Activated CD4-positive, alpha-beta T cell treated with anti-CD3 and anti-CD28 coated beads for 36 hours (primary cell): ENCODE measurements at regions not wholly inside any gene's neighbourhood (a gene's known extent, or its start where the extent isn't known, plus 50 kb on each side); places are given as distances from the start of the nearest gene placed in this dataset.
A peak's percentile ranks its signal among the peaks of the same experiment; 100 is the strongest.
"Not testable (repeated sequence)": the region's sequence is repeated elsewhere in the genome, so short reads cannot be mapped to it uniquely, and the experiment has no call there.

Experiments used
- ATAC-seq: fragments of 200-7000 bp; cut with Tn5 transposase; one replicate; pipeline ENCODE4 v1.10.0; 2021; ENCODE audit warnings: mild to moderate bottlenecking, moderate library complexity
- CTCF ChIA-PET: fragments of 350-600 bp; sonication (Branson Sonifier 250); formaldehyde crosslinking; loops from one replicate; lab custom pipeline; 2021; ENCODE audit warnings: antibody characterized with exemption; lab: Charles Lee
- POLR2A ChIA-PET: fragments of 350-600 bp; sonication (Branson Sonifier 250); formaldehyde crosslinking; loops from one replicate; lab custom pipeline; 2021; ENCODE audit warnings: antibody characterized with exemption, inconsistent platforms; lab: Charles Lee
- DNase-seq: peaks from one replicate; pipeline ENCODE4 v3.0.0-alpha.2; 2020
- H3K27ac Mint-ChIP-seq: one replicate; pipeline ENCODE4 v1.8.0; 2021; ENCODE audit warnings: mixed read lengths
- H3K27me3 Mint-ChIP-seq: one replicate; pipeline ENCODE4 v1.8.0; 2021; ENCODE audit warnings: mixed read lengths
- H3K36me3 Mint-ChIP-seq: one replicate; pipeline ENCODE4 v1.8.0; 2021; ENCODE audit warnings: low read depth, mixed read lengths
- H3K4me1 Mint-ChIP-seq: one replicate; pipeline ENCODE4 v1.8.0; 2021; ENCODE audit warnings: mixed read lengths
- H3K4me3 Mint-ChIP-seq: one replicate; pipeline ENCODE4 v1.8.0; 2021; ENCODE audit warnings: mild to moderate bottlenecking, moderate library complexity, mixed read lengths
- H3K9me3 Mint-ChIP-seq: one replicate; pipeline ENCODE4 v1.8.0; 2021; ENCODE audit warnings: low read depth, mixed read lengths
- intact Hi-C, 2 experiments: fragments of 100-400 bp; cut with DNase I in 1 of 2; cut with micrococcal nuclease in 1 of 2; formaldehyde crosslinking; loops; one replicate each; pipeline versions ENCODE4 v1.14.2 to v1.15.1; 2022 to 2024; cut with DNase I, micrococcal nuclease

DNA sequence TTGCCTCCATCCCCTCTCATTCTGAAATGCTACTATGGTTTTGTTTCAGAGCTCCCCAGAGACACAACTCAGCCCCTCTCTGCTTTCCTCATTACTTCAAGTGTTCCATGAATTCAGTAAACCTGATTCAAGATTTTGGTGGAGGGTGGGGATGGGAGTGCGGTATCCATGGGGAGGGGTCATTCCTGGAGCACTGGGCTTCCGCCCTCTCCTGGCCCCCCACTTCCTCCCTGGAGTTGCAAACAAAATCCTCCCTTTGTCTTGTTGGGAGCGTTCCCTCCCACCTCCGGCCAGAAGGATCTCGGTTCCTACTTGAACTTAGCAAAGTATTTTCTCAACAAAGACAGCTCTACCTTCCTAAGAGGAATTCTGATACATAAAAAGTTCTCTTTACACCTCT, 71.8 kb upstream of the LTA4H start:
- Mint-ChIP-seq H3K27ac (no peak overlapping the region), H3K4me1 (peaks cover 14% of the 10 kb centered on the region), H3K27me3 (no peaks in the 10 kb centered on the region), H3K9me3 (no peaks in the 10 kb centered on the region), H3K4me3 (no peak overlapping the region), H3K36me3 (no peaks in the 10 kb centered on the region)
- intact Hi-C loops, result no loop called here
- ChIA-PET CTCF (no interaction called here), POLR2A (no interaction called here)
- ATAC-seq (no peak), DNase-seq (no peak)

DNA sequence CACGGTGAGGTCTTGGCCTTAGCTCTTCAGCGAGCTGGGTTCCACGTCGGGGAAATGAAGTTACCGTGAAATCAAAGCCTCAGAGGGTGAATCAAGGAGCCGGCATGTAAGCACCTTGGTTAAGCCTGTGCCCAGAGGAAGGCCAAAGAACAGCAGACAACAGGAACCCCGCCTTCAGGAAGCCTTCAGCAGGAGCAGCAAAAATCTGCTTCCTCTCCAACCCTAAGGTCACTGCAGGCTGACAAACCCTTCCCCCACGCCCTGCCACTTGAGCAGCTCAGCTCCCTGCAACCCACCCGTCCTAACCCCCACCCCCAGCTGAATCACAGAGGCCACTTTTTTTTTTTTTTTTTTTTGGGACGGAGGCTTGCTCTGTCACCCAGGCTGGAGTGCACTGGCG, 72.9 kb upstream of the LTA4H start:
- peak; percentile 90 for ATAC-seq
- H3K27me3 Mint-ChIP-seq, result no peaks in the 10 kb centered on the region
- peak overlapping the region; percentile 77 for H3K27ac Mint-ChIP-seq
- intact Hi-C loops, result no loop called here
- H3K36me3 Mint-ChIP-seq, result no peaks in the 10 kb centered on the region
- H3K9me3 Mint-ChIP-seq, result no peaks in the 10 kb centered on the region
- POLR2A ChIA-PET, result no interaction called here
- CTCF ChIA-PET, result interaction anchor here (0.9 to 1.0 kb wide), 2 partner anchors 110 to 370 kb away, joined by 3 to 5 read pairs; no protein-coding TSS in a partner anchor
- peak; percentile 54 for DNase-seq
- peaks cover 14% of the 10 kb centered on the region for H3K4me1 Mint-ChIP-seq
- H3K4me3 Mint-ChIP-seq, result no peak overlapping the region

DNA sequence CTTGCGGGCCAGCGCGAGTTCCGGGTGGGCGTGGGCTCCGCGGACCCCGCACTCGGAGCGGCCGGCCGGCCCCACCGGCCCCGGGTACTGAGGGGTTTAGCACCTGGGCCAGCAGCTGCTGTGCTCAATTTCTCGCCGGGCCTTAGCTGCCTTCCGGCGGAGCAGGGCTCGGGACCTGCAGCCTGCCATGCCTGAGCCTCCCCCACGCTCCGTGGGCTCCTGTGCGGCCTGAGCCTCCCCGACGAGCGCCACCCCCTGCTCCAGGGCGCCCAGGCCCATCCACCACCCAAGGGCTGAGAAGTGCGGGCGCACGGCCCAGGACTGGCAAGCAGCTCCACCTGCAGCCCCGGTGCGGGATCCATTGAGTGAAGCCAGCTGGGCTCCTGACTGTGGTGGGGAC, 73.6 kb upstream of the LTA4H start:
- CTCF ChIA-PET, result interaction anchor here (0.9 to 1.1 kb wide), 3 partner anchors 103 to 370 kb away, joined by 3 to 5 read pairs (median 4); no protein-coding TSS in a partner anchor
- H3K4me3 Mint-ChIP-seq, POLR2A ChIA-PET: not testable (repeated sequence)

DNA sequence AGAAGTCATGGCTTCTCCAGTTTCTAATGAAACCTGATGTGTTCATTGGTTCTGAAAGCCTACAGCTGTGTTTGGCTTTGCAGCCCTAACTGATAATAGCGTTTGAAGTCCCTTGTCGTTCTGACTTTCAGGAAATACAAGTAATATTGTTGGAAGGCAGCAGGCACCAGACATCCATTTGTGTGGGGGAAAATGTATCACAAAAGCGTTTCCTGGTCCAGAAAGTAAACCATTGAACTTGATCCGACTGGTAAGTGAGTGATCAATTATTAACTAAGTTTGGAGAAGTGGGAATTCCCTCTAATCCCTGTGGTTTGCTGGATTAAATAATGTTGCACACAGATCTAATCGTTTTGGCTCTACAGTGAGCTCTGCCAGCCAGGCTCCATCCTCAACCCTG, 77.3 kb upstream of the LTA4H start:
- ATAC-seq (no peak), DNase-seq (no peak)
- Mint-ChIP-seq H3K4me1 (peaks cover 18% of the 10 kb centered on the region), H3K9me3 (no peaks in the 10 kb centered on the region), H3K4me3 (no peak overlapping the region), H3K27ac (no peak overlapping the region), H3K36me3 (no peaks in the 10 kb centered on the region), H3K27me3 (no peaks in the 10 kb centered on the region)
- CTCF ChIA-PET, result interaction anchor here (0.7 kb wide), 1 partner anchor 97 kb away, joined by 4 read pairs; no protein-coding TSS in a partner anchor
- POLR2A ChIA-PET, result interaction anchor here (0.6 kb wide), 1 partner anchor 373 kb away, joined by 3 read pairs; no protein-coding TSS in a partner anchor
- intact Hi-C loops, result no loop called here

More for the DNA sequence above, 73.6 kb upstream of the LTA4H start:
- ATAC-seq, H3K27ac Mint-ChIP-seq, H3K36me3 Mint-ChIP-seq, H3K9me3 Mint-ChIP-seq, H3K27me3 Mint-ChIP-seq, DNase-seq, intact Hi-C loops: not testable (repeated sequence)
- H3K4me1 Mint-ChIP-seq, result peaks cover 14% of the 10 kb centered on the region

DNA sequence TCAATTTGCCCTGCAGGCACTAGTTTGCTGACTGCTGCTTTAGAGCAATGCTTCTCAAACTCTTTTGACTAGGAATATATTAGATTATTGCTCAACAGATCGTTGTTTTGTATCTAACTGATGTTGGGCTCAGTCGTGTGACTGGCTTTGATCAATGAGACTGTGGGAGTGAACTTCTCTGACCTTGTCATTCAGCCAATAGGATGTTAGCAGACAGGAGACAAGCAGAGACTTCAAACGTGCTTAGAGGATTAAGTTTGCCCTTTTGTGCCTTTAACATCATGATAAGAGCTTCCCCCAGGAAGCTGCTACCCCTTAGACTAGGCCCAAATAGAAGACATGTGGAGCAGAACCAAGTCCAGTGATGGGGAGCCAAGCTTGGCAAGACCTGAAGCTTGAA, 76.7 kb upstream of the ELK3 start:
- no peak for ATAC-seq
- DNase-seq, result no peak
- Mint-ChIP-seq H3K36me3 (no peaks in the 10 kb centered on the region), H3K9me3 (no peaks in the 10 kb centered on the region), H3K4me3 (no peak overlapping the region), H3K27ac (no peak overlapping the region), H3K27me3 (no peaks in the 10 kb centered on the region), H3K4me1 (peaks cover 12% of the 10 kb centered on the region)
- POLR2A ChIA-PET, result interaction anchor here (0.8 kb wide), 1 partner anchor 92 kb away, joined by 3 read pairs; no protein-coding TSS in a partner anchor
- CTCF ChIA-PET, result no interaction called here
- intact Hi-C loops, result no loop called here

DNA sequence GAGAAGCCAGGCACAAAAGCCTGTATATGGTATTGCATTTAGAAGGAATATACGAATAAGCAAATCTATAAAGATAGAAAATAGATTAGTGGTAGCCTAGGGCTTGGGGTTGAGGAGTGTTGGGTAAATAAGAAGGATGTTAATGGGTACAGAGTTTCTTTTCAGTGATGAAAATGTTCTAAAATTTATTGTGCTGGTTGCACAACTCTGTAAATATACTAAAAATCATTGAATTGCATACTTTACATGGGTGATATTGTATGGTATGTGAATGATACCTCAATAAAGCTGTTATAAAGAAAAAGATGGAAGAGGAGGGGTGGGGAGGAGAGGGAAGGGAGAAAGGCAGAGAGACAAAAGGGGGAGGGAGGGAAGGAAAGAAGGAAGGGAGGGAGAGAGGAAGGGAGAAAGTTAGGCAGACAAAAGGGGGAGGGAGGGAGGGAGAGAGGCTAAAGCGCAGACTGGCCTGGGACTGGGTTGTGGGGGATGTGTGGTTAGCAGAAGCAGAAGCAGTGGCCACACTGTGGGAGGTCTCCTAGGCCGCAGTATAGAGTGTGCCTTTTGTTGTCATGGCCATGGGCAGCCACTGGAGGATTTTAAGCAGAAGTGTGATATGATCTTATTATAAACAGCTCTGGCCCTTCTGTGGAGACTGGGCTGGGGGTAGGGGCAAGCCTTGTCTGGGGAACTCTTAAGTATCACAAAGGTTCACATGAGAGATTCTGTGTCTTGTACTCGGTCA, 73.6 kb upstream of the ELK3 start:
- Mint-ChIP-seq H3K27ac (no peak overlapping the region), H3K9me3 (no peaks in the 10 kb centered on the region), H3K4me3 (no peak overlapping the region), H3K27me3 (no peaks in the 10 kb centered on the region), H3K4me1 (peaks cover 12% of the 10 kb centered on the region), H3K36me3 (no peaks in the 10 kb centered on the region)
- CTCF ChIA-PET, result interaction anchor here (0.8 kb wide), 1 partner anchor 12 kb away, joined by 3 read pairs; no protein-coding TSS in a partner anchor
- no peak for DNase-seq
- intact Hi-C loops, result loop anchor here in 1 of 2 experiments (2.0 kb wide), 1 partner anchor 56 kb away; no protein-coding TSS in a partner anchor
- POLR2A ChIA-PET, result interaction anchor here (0.6 kb wide), 1 partner anchor 390 kb away, joined by 7 read pairs; no protein-coding TSS in a partner anchor
- peak; percentile 16 for ATAC-seq

DNA sequence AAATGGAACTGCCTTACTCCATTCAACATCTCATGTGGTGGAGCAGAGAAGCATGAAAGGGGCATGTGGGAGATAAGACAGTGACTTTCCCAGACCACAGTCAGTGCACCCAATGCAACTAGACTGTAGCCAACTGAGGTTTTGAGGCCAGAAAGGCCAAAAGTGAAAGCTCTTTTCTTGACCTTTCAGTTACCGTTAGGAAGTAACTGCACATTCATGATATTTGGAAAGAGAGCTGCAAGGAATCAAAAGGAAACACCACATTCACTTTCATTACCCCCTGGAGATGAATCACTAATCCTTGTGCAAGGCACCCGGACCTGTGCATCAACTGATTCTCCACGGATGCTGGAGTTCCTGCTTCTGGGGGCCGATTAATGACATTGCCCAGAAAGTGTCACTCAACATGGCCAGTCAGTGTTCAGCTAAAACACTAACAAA, 72.9 kb upstream of the ELK3 start:
- Mint-ChIP-seq H3K36me3 (no peaks in the 10 kb centered on the region), H3K9me3 (no peaks in the 10 kb centered on the region), H3K4me1 (peaks cover 12% of the 10 kb centered on the region), H3K4me3 (no peak overlapping the region), H3K27ac (no peak overlapping the region), H3K27me3 (no peaks in the 10 kb centered on the region)
- peak; percentile 75 for ATAC-seq
- POLR2A ChIA-PET, result interaction anchor here (0.6 kb wide), 1 partner anchor 389 kb away, joined by 7 read pairs; no protein-coding TSS in a partner anchor
- CTCF ChIA-PET, result interaction anchor here (0.8 kb wide), 1 partner anchor 11 kb away, joined by 3 read pairs; no protein-coding TSS in a partner anchor
- DNase-seq, result no peak
- intact Hi-C loops, result loop anchor here in 1 of 2 experiments (2.0 kb wide), 1 partner anchor 56 kb away; no protein-coding TSS in a partner anchor

DNA sequence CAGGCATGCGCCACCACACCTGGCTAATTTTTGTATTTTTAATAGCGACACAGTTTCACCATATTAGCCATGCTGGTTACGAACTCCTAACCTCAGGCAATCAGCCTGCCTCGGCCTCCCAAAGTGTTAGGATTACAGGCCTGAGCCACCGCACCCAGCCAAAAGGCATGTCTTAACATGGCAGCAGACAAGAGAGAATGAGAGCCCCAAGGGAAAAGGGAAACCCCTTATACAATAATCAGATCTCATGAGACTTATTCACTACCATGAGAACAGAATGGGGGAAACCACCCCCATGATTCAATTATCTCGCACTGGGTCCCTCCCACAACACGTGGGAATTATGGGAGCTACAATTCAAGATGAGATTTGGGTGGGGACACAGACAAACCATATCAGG, 65.9 kb upstream of the ELK3 start:
- H3K27me3 Mint-ChIP-seq, H3K4me3 Mint-ChIP-seq, intact Hi-C loops, H3K27ac Mint-ChIP-seq, DNase-seq, ATAC-seq, H3K4me1 Mint-ChIP-seq, H3K36me3 Mint-ChIP-seq, H3K9me3 Mint-ChIP-seq, POLR2A ChIA-PET: not testable (repeated sequence)
- CTCF ChIA-PET, result interaction anchor here (1.0 to 2.1 kb wide), 2 partner anchors 87 to 133 kb away, joined by 3 to 7 read pairs; no protein-coding TSS in a partner anchor

DNA sequence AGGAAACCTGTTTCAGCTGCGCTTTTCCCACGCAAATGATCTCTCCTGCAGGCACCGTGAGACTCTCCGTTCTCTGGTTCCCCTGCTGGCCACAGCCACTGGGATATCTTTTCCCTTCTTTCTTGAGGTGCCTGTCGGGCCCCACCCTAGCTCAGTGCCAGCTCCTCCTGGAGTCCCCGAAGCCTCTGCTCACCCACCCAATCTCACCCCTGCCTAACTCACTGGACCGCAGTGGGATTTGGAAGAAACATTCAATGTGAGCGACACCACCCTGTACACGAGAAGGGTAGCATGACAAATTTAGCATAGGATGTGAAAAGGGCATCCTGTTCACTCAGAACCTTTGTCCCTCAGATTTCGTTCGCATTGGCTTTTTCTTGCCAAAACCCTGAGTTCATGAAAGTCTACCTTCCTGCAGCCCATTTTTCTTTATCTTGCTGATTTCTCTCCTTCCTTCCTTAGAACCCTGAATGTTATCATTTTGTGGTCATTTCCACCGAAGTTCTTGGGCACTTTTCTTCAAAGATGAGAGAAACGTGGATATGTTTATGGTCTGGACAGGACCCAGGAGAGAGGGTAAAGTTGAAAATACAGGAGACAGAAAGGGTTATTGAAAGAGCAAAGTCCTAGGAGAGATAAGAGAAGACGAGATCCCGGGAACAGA, 63.6 kb upstream of the ELK3 start:
- Mint-ChIP-seq H3K4me3 (no peak overlapping the region), H3K27ac (no peak overlapping the region), H3K9me3 (no peaks in the 10 kb centered on the region), H3K27me3 (peaks cover 6% of the 10 kb centered on the region), H3K4me1 (peaks cover 9% of the 10 kb centered on the region), H3K36me3 (no peaks in the 10 kb centered on the region)
- no peak for DNase-seq
- ChIA-PET CTCF (no interaction called here), POLR2A (no interaction called here)
- intact Hi-C loops, result loop anchor here in 1 of 2 experiments (10.0 kb wide), 1 partner anchor 64 kb away; the partner anchor contains the start of gene ELK3
- no peak for ATAC-seq

DNA sequence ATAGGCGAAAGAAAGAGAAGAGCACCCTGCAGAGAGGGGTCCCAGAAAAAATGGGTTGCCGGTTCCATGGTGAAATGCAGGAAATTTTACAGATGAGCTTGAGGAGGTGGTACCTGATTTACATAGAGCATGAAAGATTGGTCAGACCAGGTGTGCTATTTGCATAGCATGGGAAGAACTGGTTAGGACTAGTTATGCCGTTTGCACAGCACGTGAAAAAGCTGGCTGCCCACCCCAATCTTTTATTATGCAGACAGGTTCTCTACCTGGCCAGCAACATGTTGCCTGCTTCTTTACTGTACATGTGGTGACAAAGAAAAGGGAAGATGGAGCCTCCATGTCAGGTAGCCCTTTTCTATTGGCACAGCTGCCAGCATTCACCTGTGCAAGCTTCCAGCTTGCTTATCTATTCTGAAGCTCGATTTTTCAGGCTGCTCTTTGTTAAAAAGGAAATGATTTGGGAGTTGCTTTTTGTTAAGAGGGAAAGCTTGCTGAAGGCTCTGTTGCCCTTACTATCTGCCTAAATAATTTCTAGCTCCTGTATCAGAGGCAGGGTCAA, 62.9 kb upstream of the ELK3 start:
- no peak overlapping the region for H3K27ac Mint-ChIP-seq
- no peaks in the 10 kb centered on the region for H3K9me3 Mint-ChIP-seq
- no peak overlapping the region for H3K4me3 Mint-ChIP-seq
- ChIA-PET POLR2A (no interaction called here), CTCF (interaction anchor here (0.9 to 1.3 kb wide), 2 partner anchors 44 to 47 kb away, joined by 3 read pairs; no protein-coding TSS in a partner anchor)
- H3K4me1 Mint-ChIP-seq, result peaks cover 15% of the 10 kb centered on the region
- ATAC-seq, result no peak
- intact Hi-C loops, result loop anchor here in 1 of 2 experiments (10.0 kb wide), 1 partner anchor 63 kb away; the partner anchor contains the start of gene ELK3
- H3K36me3 Mint-ChIP-seq, result no peaks in the 10 kb centered on the region
- peaks cover 6% of the 10 kb centered on the region for H3K27me3 Mint-ChIP-seq
- no peak for DNase-seq

DNA sequence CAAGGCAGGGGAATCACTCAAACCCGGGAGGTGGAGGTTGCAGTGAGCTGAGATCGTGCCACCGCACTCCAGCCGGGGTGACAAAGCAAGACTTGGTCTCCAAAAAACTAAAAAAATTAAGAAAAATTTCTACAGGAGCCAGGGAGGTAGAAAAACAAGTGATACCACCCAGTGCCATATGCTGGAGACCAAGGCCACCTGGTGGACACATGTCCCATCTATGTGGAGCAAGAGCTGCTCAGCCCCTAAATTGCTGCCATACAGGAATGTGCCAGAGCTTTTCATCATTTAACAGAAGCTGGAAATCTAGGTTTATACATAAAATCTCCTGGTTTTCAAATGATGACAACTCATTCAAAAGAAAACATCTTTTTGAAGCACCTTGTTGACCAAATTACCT, 61.4 kb upstream of the ELK3 start:
- Mint-ChIP-seq H3K4me1 (peaks cover 23% of the 10 kb centered on the region), H3K27me3 (peaks cover 6% of the 10 kb centered on the region), H3K36me3 (no peaks in the 10 kb centered on the region), H3K27ac (no peak overlapping the region), H3K4me3 (no peak overlapping the region), H3K9me3 (no peaks in the 10 kb centered on the region)
- intact Hi-C loops, result loop anchor here (2.0 to 10.0 kb wide), 2 partner anchors 62 to 70 kb away; partner anchors contain the start of gene ELK3 (in 1 of the 2)
- DNase-seq (peak; percentile 39), ATAC-seq (no peak)
- POLR2A ChIA-PET, result no interaction called here
- CTCF ChIA-PET, result interaction anchor here (0.6 to 1.3 kb wide), 7 partner anchors 11 to 97 kb away, joined by 3 to 5 read pairs (median 3); no protein-coding TSS in a partner anchor
